Naive thymus-derived CD8-positive, alpha-beta T cell (primary cell): ENCODE measurements at regions not wholly inside any gene's neighbourhood (a gene's known extent, or its start where the extent isn't known, plus 50 kb on each side); places are given as distances from the start of the nearest gene placed in this dataset.
"Not testable (repeated sequence)": the region's sequence is repeated elsewhere in the genome, so short reads cannot be mapped to it uniquely, and the experiment has no call there.

Experiments
- ATAC-seq, 2 donors: fragments of 150-1000 bp; cut with Tn5 transposase in 1 of 2; sonication (Bioruptor Pico), chemical (Tn5 transposase) in 1 of 2; 1 replicate in 1 of 2; 2 replicates in 1 of 2; pipeline ENCODE4 v1.10.0; 2021; ENCODE audit warnings: mild to moderate bottlenecking in 2 of 2, moderate library complexity in 2 of 2
- POLR2A ChIA-PET: fragments of 350-600 bp; sonication (Branson Sonifier 250); formaldehyde crosslinking; loops from one replicate; lab custom pipeline; 2021; ENCODE audit warnings: antibody characterized with exemption; lab: Charles Lee
- DNase-seq, 10 donors: peaks; one replicate each; pipeline versions ENCODE4 v3.0.0 to v3.0.0-alpha.2; 2020 to 2022
- H3K27ac Mint-ChIP-seq, 10 donors: one replicate each; pipeline ENCODE4 v1.8.0; 2020 to 2022; ENCODE audit warnings: mild to moderate bottlenecking in 10 of 10, mixed read lengths in 10 of 10, moderate library complexity in 4 of 10, inconsistent platforms in 1 of 10
- H3K27me3 Mint-ChIP-seq, 5 donors: one replicate each; pipeline ENCODE4 v1.8.0; 2021 to 2022; ENCODE audit warnings: mixed read lengths in 5 of 5
- H3K36me3 Mint-ChIP-seq, 3 donors: one replicate each; pipeline ENCODE4 v1.8.0; 2020 to 2022; ENCODE audit warnings: mixed read lengths in 3 of 3, mild to moderate bottlenecking in 2 of 3, inconsistent platforms in 1 of 3
- H3K4me1 Mint-ChIP-seq, 4 donors: one replicate each; pipeline ENCODE4 v1.8.0; 2021 to 2022; ENCODE audit warnings: mixed read lengths in 4 of 4
- H3K4me3 Mint-ChIP-seq, 10 donors: one replicate each; pipeline ENCODE4 v1.8.0; 2020 to 2022; ENCODE audit warnings: mild to moderate bottlenecking in 10 of 10, mixed read lengths in 10 of 10, moderate library complexity in 6 of 10, inconsistent platforms in 1 of 10
- H3K9me3 Mint-ChIP-seq, 9 donors: one replicate each; pipeline ENCODE4 v1.8.0; 2020 to 2022; ENCODE audit warnings: mixed read lengths in 9 of 9, mild to moderate bottlenecking in 3 of 9, inconsistent platforms in 1 of 9, moderate library complexity in 1 of 9

GRCh38 chr2:234802845-234803171, 149.0 kb upstream of the SH3BP4 start:
- peaks cover 0 to 5% (median 0%) of the 10 kb centered on the region in 9 donors for H3K9me3 Mint-ChIP-seq
- POLR2A ChIA-PET: no interaction called here
- peaks cover 4 to 34% (median 16%) of the 10 kb centered on the region in 5 donors for H3K27me3 Mint-ChIP-seq
- no peaks in the 10 kb centered on the region for H3K4me1 Mint-ChIP-seq
- ATAC-seq (no peak), DNase-seq (no peak)
- no peak overlapping the region for H3K4me3 Mint-ChIP-seq
- no peaks in the 10 kb centered on the region for H3K36me3 Mint-ChIP-seq
- H3K27ac Mint-ChIP-seq: no peak overlapping the region

- POLR2A ChIA-PET: no interaction called here
- Mint-ChIP-seq H3K9me3 (peaks cover 0 to 5% (median 0%) of the 10 kb centered on the region in 9 donors), H3K36me3 (no peaks in the 10 kb centered on the region), H3K4me1 (no peaks in the 10 kb centered on the region), H3K27ac (no peak overlapping the region), H3K4me3 (no peak overlapping the region), H3K27me3 (peaks cover 6 to 39% (median 18%) of the 10 kb centered on the region in 5 donors)
- DNase-seq: no peak
- ATAC-seq: no peak
Measured at GRCh38 chr2:234802071-234802844, 149.6 kb upstream of the SH3BP4 start.

DNA sequence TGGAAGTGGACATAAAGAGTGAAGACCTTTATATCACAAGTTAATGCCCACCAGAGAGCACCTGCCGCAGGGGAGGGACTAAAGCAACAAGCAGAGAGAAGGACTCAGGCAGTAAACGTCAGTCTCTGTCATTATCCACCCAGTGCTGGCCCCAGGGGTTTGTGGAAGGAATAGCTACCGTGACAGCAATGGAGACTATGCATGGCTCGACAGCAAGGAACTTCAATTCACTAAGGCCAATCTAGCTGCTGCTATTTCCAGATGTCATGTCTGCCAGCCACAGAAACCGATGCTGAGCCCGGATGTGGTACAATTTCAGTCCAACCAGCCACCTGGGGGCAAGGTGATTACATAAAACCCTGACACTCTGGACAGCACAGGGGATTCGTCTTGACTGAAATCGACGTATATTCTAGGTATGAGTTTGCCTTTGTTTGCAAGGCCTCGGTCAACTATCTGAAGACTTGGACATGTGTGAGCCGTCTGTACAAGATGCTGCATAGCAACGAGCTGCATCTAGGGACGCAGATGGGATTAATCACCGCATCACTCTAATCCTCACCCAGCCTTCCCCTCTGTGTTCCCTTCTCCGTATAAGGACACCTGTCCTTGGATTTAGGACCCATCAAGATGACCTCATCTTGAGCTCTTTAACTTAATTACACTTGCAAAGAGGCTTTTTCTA, 154.1 kb upstream of the SH3BP4 start:
- Mint-ChIP-seq H3K4me1 (no peaks in the 10 kb centered on the region), H3K27ac (no peak overlapping the region), H3K4me3 (no peak overlapping the region), H3K9me3 (peaks cover 0 to 4% (median 0%) of the 10 kb centered on the region in 9 donors), H3K36me3 (no peaks in the 10 kb centered on the region), H3K27me3 (peaks cover 11 to 48% (median 20%) of the 10 kb centered on the region in 5 donors)
- POLR2A ChIA-PET: no interaction called here
- DNase-seq (no peak), ATAC-seq (no peak)

GRCh38 chr2:234796045-234796591, 155.7 kb upstream of the SH3BP4 start:
- no peaks in the 10 kb centered on the region for H3K36me3 Mint-ChIP-seq
- DNase-seq (no peak), ATAC-seq (no peak)
- H3K4me1 Mint-ChIP-seq: no peaks in the 10 kb centered on the region
- H3K27ac Mint-ChIP-seq: no peak overlapping the region
- peaks cover 9 to 47% (median 20%) of the 10 kb centered on the region in 5 donors for H3K27me3 Mint-ChIP-seq
- no peak overlapping the region for H3K4me3 Mint-ChIP-seq
- POLR2A ChIA-PET: no interaction called here
- peaks cover 0 to 4% (median 0%) of the 10 kb centered on the region in 9 donors for H3K9me3 Mint-ChIP-seq

DNA sequence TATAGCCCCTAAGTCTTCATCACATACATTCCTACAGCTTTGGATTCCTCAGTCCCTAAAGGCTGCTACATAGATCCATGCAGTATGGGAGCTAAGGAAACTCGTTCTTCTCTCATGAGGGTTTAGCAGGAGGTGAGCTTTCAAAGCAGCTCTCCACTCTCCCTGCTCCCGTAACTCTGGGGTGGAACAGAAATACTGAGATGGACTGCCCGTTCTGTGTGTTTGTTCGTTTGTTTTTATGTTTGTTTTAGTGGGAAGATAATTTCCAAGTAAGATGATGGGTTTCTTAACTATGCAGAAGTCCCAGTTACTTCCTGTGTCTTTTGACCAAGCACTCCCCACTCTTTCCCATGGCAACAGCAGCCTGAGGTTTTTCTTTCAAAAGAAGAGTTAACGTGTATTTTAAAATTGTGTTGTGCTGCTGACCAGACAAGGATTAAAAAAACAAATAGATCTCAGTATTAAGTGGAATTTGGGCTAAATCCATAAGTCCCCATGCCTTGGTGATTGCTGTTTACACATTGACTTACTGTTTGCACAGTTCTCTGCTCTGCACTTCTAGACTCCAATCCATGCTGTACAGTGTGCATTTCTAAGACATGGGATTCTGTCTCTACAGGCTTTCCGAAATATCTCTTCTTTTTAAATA, 156.4 kb upstream of the SH3BP4 start:
- Mint-ChIP-seq H3K9me3 (no peaks in the 10 kb centered on the region), H3K27me3 (peaks cover 7 to 40% (median 15%) of the 10 kb centered on the region in 5 donors), H3K4me3 (no peak overlapping the region), H3K4me1 (no peaks in the 10 kb centered on the region), H3K27ac (peak overlapping the region in 1 of 10 donors; percentile 3), H3K36me3 (no peaks in the 10 kb centered on the region)
- DNase-seq (no peak), ATAC-seq (no peak)
- POLR2A ChIA-PET: no interaction called here

GRCh38 chr2:234794866-234795265, 157.0 kb upstream of the SH3BP4 start:
- H3K27ac Mint-ChIP-seq: peak overlapping the region in 1 of 10 donors; percentile 29
- no peak overlapping the region for H3K4me3 Mint-ChIP-seq
- H3K4me1 Mint-ChIP-seq: no peaks in the 10 kb centered on the region
- no peaks in the 10 kb centered on the region for H3K36me3 Mint-ChIP-seq
- POLR2A ChIA-PET: no interaction called here
- DNase-seq (no peak), ATAC-seq (no peak)
- H3K9me3 Mint-ChIP-seq: no peaks in the 10 kb centered on the region
- peaks cover 7 to 40% (median 13%) of the 10 kb centered on the region in 5 donors for H3K27me3 Mint-ChIP-seq

DNA sequence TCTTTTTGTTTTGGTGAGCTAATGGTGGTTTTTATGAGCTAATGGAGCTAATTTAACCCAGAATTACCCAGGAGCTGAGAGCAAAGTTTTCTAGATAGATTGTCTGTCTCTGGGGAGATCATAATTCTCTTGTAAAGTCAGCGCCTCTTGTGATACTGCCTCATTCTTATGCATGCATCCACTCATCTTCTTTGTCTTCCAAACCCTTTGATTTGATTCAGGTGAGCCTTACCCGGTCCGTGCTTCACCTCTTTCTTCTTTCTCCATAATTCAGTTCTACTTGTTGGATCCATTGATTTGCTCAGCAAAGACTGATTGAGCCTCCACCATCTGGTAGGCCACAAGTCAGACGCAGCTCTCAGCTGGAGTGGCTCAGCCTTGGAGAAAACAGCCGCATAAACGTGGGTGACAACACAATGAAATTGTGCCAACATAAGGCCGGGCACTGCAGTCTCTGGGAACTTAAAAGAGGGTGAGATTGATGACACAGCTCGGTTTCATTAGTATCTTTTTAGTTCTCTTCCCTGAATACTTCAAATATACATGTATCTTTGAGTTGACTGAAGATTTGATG, 158.5 kb upstream of the SH3BP4 start:
- Mint-ChIP-seq H3K27me3 (peaks cover 10 to 38% (median 13%) of the 10 kb centered on the region in 5 donors), H3K9me3 (no peaks in the 10 kb centered on the region), H3K4me3 (no peak overlapping the region), H3K27ac (no peak overlapping the region), H3K36me3 (peaks cover 0 to 2% (median 0%) of the 10 kb centered on the region in 3 donors), H3K4me1 (no peaks in the 10 kb centered on the region)
- POLR2A ChIA-PET: no interaction called here
- DNase-seq (no peak), ATAC-seq (no peak)

DNA sequence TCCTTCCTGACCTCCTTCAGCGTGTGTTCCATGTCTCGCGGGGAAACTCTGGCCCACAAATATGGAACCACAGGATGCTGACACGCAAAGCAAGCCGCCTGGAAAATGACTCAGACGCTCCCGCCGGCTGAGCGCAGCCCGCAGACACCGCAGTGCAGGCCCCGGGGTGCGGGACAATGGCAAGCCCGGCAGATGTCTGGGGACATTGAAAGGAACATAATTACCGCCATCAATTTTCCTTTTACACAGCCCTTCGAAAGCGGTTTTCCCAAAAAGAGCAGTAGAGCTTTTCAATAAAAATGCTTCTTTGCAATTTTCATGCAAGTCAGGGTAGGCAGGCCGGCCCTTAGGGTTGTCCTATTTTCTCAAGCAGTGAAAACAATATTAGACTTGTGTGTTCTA, 159.2 kb upstream of the SH3BP4 start:
- DNase-seq: no peak
- Mint-ChIP-seq H3K4me1 (no peaks in the 10 kb centered on the region), H3K27ac (no peak overlapping the region), H3K4me3 (no peak overlapping the region), H3K36me3 (peaks cover 0 to 5% (median 0%) of the 10 kb centered on the region in 3 donors), H3K27me3 (peaks cover 7 to 32% (median 17%) of the 10 kb centered on the region in 5 donors), H3K9me3 (no peaks in the 10 kb centered on the region)
- POLR2A ChIA-PET: no interaction called here
- ATAC-seq: no peak

GRCh38 chr2:234792096-234792495, 159.7 kb upstream of the SH3BP4 start:
- H3K4me1 Mint-ChIP-seq, H3K9me3 Mint-ChIP-seq, H3K4me3 Mint-ChIP-seq, DNase-seq, POLR2A ChIA-PET, H3K27ac Mint-ChIP-seq, H3K36me3 Mint-ChIP-seq, ATAC-seq: not testable (repeated sequence)
- H3K27me3 Mint-ChIP-seq: peaks cover 4 to 26% (median 15%) of the 10 kb centered on the region in 5 donors

DNA sequence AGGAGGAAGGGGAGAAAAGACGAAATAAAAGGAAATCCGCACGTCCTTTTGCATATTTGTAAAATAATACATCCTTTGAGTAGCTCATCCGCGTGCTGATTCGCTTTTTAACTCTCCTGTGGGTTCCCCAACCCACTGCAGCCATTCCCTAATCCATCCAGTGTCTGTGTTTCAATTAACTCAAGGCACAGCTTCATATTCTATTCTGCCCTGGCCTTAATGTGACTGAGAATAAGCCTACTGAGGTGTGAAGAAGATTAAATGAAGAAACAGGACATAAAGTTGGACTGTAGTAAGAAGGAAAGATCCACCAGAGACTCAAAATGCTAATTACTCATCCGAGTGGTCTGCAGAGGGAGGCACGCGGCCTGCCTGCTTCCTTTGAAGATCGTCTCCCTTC, 161.4 kb upstream of the SH3BP4 start:
- DNase-seq: no peak
- Mint-ChIP-seq H3K36me3 (peaks cover 0 to 10% (median 0%) of the 10 kb centered on the region in 3 donors), H3K4me3 (no peak overlapping the region), H3K4me1 (no peaks in the 10 kb centered on the region), H3K27ac (no peak overlapping the region), H3K27me3 (peaks cover 8 to 31% (median 22%) of the 10 kb centered on the region in 5 donors), H3K9me3 (peaks cover 0 to 5% (median 0%) of the 10 kb centered on the region in 9 donors)
- POLR2A ChIA-PET: no interaction called here
- ATAC-seq: no peak

GRCh38 chr2:234789556-234790325, 162.1 kb upstream of the SH3BP4 start:
- peaks cover 0 to 10% (median 0%) of the 10 kb centered on the region in 3 donors for H3K36me3 Mint-ChIP-seq
- H3K9me3 Mint-ChIP-seq: peaks cover 0 to 7% (median 0%) of the 10 kb centered on the region in 9 donors

GRCh38 chr2:234788841-234789240, 163.0 kb upstream of the SH3BP4 start:
- DNase-seq: no peak
- H3K4me1 Mint-ChIP-seq: no peaks in the 10 kb centered on the region
- peaks cover 3 to 12% (median 6%) of the 10 kb centered on the region in 9 donors for H3K9me3 Mint-ChIP-seq
- no peak overlapping the region for H3K27ac Mint-ChIP-seq
- POLR2A ChIA-PET: no interaction called here
- peaks cover 0 to 17% (median 0%) of the 10 kb centered on the region in 3 donors for H3K36me3 Mint-ChIP-seq
- no peak for ATAC-seq
- H3K4me3 Mint-ChIP-seq: no peak overlapping the region
- H3K27me3 Mint-ChIP-seq: peaks cover 7 to 32% (median 22%) of the 10 kb centered on the region in 5 donors

More at GRCh38 chr2:234789556-234790325, 162.1 kb upstream of the SH3BP4 start:
- Mint-ChIP-seq H3K27me3 (peaks cover 4 to 32% (median 22%) of the 10 kb centered on the region in 5 donors), H3K4me3 (no peak overlapping the region), H3K27ac (no peak overlapping the region), H3K4me1 (no peaks in the 10 kb centered on the region)
- ATAC-seq: no peak
- DNase-seq: no peak
- POLR2A ChIA-PET: no interaction called here
